NCI-H1105 treated with DMSO at 0.1 percent for 48 hours (cell line): ENCODE measurements at regions not wholly inside any gene's neighbourhood (a gene's known extent, or its start where the extent isn't known, plus 50 kb on each side); places are given as distances from the start of the nearest gene placed in this dataset.
A peak's percentile ranks its signal among the peaks of the same experiment; 100 is the strongest.
"Not testable (repeated sequence)": the region's sequence is repeated elsewhere in the genome, so short reads cannot be mapped to it uniquely, and the experiment has no call there.

ENCODE experiments used
- DNase-seq: peaks from one replicate; lab custom pipeline; 2025; lab: John Stamatoyannopoulos, UW

GRCh38 chr4:137861682-137862081, 329.4 kb upstream of the PCDH18 start:
- DNase-seq = peak; percentile 11

- no peak for DNase-seq
These were observed 321.1 kb upstream of the PCDH18 start for GRCh38 chr4:137853424-137853823.

DNA sequence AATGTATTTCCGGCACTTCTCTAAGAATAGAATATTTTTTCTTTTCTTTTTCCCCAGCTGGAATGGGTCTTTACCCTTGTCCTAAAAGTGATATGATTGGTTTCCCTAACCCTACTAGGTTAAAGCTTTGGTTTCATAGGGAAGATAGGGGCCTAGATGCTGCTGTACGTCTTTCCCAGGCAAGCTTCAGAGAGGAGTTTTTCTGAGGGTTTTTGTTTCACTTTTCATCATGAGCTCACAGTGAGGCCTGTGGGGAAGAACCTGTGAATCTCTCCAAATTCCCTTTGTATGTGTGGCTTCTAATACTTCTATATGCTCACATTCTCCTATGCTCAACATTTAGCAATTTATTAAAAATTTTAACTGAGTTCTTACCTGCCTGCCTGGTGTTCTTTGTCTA, 320.0 kb upstream of the PCDH18 start:
- DNase-seq = no peak

DNA sequence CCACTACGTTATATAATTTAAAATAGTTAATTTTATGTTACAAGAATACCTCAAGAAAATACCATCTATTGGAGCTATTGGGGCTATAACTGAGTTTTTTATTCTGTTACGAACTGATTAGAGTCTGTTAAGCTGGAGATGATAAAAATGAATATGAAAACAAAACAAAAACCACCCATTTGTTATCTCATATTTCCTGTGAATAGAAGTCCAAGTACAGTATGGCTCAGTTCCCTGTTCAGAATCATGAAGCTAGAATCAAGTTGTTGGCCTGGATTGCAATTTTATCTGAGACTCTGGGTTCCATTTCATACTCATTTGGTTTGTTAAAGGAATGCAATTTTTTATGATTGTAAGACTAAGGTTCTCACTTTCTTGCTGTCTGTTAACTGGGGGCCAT, 319.1 kb upstream of the PCDH18 start:
- no peak for DNase-seq

DNA sequence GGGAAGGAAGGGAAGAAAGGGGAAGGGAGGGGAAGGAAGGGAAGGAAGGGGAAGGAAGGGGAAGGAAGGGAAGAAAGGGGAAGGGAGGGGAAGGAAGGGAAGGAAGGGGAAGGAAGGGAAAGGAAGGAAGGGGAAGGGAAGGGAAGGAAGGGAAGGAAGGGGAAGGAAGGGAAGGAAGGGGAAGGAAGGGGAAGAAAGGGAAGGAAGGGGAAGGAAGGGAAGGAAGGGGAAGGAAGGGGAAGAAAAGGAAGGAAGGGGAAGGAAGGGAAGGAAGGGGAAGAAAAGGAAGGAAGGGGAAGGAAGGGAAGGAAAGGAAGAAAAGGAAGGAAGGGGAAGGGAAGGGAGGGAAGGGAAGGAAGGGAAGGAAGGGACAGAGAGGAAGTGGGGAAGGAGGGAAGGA, 295.7 kb upstream of the PCDH18 start:
- not testable (repeated sequence) for DNase-seq

DNA sequence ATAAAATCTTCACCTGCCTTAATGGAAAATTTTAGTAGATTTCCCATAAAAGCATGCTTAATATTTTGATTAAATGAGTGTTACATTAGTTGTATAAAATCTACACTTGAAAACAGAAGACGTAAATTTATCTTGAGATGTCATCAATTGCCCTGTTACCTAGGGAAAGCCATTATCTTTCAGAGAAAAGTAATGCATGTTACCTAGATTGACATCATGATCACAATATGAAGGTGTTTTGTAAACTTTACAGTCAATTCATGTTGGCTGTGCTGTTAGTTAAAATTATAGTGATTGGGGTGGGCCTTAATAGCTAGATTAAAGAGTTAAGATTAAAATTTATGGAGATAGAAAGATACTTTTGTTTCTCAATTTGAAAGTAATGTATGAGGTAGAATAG, 293.2 kb upstream of the PCDH18 start:
- DNase-seq = no peak

DNA sequence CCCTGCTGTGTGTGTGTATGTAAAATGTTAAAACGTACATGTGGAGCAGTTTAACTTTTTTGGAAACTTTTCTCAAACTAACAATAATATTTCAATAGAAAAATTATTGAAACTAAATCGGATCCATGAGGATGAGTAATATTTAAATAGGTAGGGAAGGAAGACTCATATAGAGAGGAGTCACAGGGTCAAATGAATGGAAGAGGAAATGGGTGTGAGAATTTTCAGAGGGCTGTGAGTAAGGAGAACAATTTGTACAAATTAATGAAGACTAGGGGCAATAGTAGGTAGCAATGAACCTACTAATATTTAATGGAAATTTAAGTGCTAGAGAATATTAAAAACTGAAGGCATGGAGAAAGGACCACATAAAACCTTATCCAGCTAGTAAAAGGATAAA, 290.7 kb upstream of the PCDH18 start:
- no peak for DNase-seq

- DNase-seq = peak; percentile 28
These were observed 287.7 kb upstream of the PCDH18 start for GRCh38 chr4:137819964-137820383.

DNA sequence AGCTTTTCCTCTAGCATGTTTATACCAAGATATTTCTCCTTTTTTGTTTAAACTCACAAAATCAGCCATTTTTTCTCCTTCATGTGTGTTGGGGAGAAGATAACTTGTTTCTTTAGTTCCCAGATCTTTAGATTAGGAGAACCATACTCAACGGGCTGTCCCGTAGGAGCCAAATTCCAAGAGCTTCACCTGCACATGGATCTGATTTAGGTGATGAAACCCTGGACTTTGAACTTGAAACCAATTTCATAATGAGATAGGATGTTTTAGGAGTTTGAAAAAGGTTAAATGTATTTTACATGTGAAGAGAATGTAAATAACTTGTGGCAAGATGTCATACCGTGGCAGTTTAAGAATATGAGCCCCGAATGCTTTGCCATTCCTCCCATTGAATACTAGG, 280.0 kb upstream of the PCDH18 start:
- no peak for DNase-seq

DNA sequence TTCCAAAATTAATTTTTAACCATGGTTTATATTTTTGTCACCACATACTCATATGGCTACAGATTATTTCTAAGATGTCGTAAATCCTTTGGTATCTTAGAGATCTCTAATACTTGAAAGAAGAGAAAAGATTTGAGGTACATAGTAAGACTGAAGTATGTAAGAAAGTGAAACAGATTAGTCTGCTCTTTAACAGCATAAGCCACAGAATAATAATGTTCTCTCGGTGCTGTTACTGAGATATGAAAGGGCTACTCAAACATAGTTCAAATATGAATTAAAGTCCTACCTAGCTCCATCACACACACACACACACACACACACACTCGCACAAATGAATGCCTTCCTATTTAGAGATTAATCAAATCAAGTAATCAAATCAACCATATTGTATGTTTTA, 274.1 kb upstream of the PCDH18 start:
- no peak for DNase-seq

GRCh38 chr4:137804906-137805495, 272.7 kb upstream of the PCDH18 start:
- DNase-seq = no peak

- no peak for DNase-seq
These were observed 268.6 kb upstream of the PCDH18 start for GRCh38 chr4:137800861-137801260.

DNA sequence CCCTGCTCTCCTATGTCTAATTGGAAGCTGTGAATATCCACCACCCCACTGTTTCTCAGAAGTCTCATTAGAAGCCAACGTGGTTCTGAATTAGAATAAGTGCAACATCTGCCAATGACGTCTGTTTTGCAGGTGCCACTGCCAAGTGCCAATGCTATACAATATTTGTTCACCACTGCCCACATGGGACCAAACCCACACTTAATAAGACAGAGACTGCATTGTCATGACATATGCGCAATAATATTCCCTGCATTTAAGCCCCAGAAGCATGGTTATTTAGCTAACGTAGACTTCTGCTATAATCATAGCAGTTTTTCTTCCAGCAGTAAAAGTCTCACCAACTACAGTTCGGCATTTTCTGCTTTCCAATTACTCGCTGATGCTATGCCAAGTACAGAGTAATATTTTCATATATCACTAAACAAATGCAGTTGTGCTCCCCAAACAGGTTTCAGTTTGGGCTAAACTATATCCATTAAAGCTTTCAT, 262.5 kb upstream of the PCDH18 start:
- DNase-seq = no peak

GRCh38 chr4:137789263-137789662, 257.0 kb upstream of the PCDH18 start:
- DNase-seq = not testable (repeated sequence)

- DNase-seq = not testable (repeated sequence)
These were observed 251.6 kb upstream of the PCDH18 start for GRCh38 chr4:137783923-137784322.

DNA sequence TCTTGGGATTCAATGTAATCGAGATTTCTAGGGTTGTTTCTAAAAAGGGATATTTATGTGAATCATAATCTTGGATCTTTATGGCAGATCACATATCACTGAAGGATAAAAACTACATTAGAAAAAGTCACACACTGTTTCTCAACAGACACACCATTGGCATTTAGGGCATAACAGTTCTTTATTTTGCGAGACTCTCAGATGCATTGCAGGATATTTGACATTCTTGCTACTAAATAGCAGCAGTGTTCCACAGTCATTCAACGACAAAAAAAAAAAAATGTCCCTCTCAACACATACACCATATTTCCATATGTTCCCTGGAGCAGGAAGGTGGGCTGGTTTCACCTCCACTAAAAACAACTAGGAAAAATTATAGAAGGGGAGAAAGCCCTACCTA, 243.4 kb upstream of the PCDH18 start:
- no peak for DNase-seq

DNA sequence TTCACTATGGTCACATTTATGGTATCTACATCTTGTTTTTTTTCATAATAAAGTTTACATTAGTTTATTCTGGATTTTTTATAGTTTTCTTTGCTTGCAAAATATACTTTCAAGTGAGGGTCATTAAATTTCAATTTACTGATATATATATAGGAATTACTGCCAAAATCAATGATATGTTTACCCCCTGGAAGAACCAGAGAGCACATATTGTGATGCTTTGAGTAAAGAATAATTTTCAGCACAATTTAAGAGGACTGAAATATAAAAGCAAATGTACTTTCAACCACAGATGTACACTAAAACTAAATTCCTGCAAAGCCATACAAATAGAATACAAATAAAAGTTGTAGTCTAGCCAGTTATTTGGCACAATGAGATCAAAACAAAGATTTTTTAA, 242.2 kb upstream of the PCDH18 start:
- no peak for DNase-seq

GRCh38 chr4:137768881-137769280, 236.6 kb upstream of the PCDH18 start:
- no peak for DNase-seq

- no peak for DNase-seq
These were observed 235.9 kb upstream of the PCDH18 start for GRCh38 chr4:137768196-137768595.

GRCh38 chr4:137762591-137762990, 230.3 kb upstream of the PCDH18 start:
- DNase-seq = no peak

GRCh38 chr4:137754652-137755471, 222.6 kb upstream of the PCDH18 start:
- no peak for DNase-seq

DNA sequence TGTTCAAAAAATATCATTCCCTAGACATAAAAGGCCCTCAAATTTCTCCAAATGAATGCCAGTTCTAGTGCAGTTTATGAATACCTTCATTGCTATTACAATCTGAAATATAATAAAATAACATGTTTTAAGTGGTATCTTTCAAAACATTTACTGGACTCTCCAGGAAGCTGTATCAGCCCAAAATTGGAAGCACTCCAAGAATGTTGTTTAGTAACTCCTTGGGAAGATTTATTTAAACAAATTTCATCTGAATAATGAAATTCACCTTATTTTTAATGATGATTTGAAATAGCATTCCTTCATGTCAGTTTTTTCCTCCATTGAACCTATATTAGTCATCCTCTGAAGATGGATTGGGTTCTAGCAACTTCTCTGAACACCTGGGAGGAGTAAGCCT, 217.2 kb upstream of the PCDH18 start:
- DNase-seq = no peak

- DNase-seq = no peak
These were observed 216.3 kb upstream of the PCDH18 start for GRCh38 chr4:137748616-137749015.

DNA sequence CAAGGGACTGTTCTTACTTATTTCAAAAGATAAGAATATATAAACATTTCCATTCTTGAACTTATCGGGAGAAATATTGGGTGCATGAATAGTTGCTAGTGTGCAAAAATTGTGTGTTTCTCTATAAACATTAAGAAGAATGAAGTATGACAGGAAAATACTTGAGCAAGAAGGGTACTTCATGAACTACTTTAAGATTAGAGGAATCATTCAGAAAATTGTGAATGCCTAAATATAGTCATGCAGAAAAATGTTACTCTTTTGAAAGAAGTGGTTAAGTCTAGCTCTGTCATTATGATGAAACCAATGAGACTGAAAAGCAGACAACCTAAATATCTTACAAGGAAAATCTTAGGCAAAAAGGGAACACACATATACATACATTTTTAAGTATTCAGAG, 207.8 kb upstream of the PCDH18 start:
- DNase-seq = no peak
